ENCODE measurements at regions not wholly inside any gene's neighbourhood (a gene's known extent, or its start where the extent isn't known, plus 50 kb on each side); places are given as distances from the start of the nearest gene placed in this dataset.

DNA sequence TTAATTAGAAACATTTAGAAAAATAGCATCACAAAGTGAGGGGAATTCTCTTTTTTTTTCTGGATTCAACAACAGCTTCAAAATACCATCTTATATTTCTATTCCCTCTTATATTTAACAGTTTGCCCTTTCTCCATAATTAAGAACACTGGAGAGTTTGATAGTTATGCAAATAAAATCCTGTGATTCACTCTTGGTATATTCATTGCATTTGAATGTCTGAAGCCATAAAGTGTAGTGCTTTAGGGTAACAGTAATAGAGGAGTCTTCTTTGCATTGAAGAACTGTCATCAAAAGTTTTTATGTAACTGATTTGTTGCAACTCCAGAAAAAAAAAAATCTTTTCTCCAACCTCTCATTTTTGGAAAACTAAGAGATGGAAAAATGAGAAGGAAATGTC, 352.0 kb upstream of the GALNTL6 start:
- no peak for FAIRE-seq
- H3K27ac ChIP-seq: no peak overlapping the region
- no peak for ATAC-seq
- no peaks in the 10 kb centered on the region for H3K4me1 ChIP-seq
- DNase-seq (ENCODE audit: low read depth in 1 of 2, low spot score in 1 of 2): no peak
- no peak overlapping the region for H3K4me2 ChIP-seq
- TF ChIP-seq CTCF (IDR thresholded peaks at IDR 0.05): no peak
- TF ChIP-seq FOXS1 (CRISPR knock-in tag; IDR thresholded peaks at IDR 0.05): no peak
- TF ChIP-seq, protein P1, sequence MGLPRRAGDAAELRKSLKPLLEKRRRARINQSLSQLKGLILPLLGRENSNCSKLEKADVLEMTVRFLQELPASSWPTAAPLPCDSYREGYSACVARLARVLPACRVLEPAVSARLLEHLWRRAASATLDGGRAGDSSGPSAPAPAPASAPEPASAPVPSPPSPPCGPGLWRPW (IDR thresholded peaks at IDR 0.05): no peak
- CTCF ChIA-PET: no interaction called here
- H3K4me3 ChIP-seq: no peak overlapping the region
- POLR2A ChIA-PET: interaction anchor here (0.7 kb wide), 1 partner anchor 17 kb away, joined by 4 read pairs; no protein-coding TSS in a partner anchor
- H3K9me3 ChIP-seq: no peaks in the 10 kb centered on the region

- ChIA-PET CTCF (no interaction called here), POLR2A (no interaction called here)
- H3K4me3 ChIP-seq: no peak overlapping the region
- TF ChIP-seq KDM5A (IDR thresholded peaks at IDR 0.05) (no peak), FOSL2 (IDR thresholded peaks at IDR 0.05) (no peak), FOSL2 (CRISPR knock-in tag; IDR thresholded peaks at IDR 0.05) (no peak), TP53 (CRISPR knock-in tag; IDR thresholded peaks at IDR 0.05) (no peak), CHD4 (IDR thresholded peaks at IDR 0.05; ENCODE audit: borderline replicate concordance) (no peak), CBX8 (IDR thresholded peaks at IDR 0.05) (no peak), NR3C1 (IDR thresholded peaks at IDR 0.05) (no peak), HEYL (CRISPR knock-in tag; IDR thresholded peaks at IDR 0.05) (no peak), ATOH8 (CRISPR knock-in tag; IDR thresholded peaks at IDR 0.05; ENCODE audit: low read depth) (no peak), HDAC2 (IDR thresholded peaks at IDR 0.05) (no peak), EHF (CRISPR knock-in tag; IDR thresholded peaks at IDR 0.05) (no peak), USF2 (IDR thresholded peaks at IDR 0.05) (no peak), SMC3 (IDR thresholded peaks at IDR 0.05) (no peak), MYC (IDR thresholded peaks at IDR 0.05; ENCODE audit: borderline replicate concordance, low read length) (no peak), FOSB (CRISPR knock-in tag; IDR thresholded peaks at IDR 0.05) (no peak), JUN (IDR thresholded peaks at IDR 0.05) (no peak), GATA3 (IDR thresholded peaks at IDR 0.05; ENCODE audit: borderline replicate concordance) (no peak), NFE2L2 (conservative IDR thresholded peaks at IDR 0.05; ENCODE audit: low read length) (no peak)
- TF ChIP-seq, protein P2, sequence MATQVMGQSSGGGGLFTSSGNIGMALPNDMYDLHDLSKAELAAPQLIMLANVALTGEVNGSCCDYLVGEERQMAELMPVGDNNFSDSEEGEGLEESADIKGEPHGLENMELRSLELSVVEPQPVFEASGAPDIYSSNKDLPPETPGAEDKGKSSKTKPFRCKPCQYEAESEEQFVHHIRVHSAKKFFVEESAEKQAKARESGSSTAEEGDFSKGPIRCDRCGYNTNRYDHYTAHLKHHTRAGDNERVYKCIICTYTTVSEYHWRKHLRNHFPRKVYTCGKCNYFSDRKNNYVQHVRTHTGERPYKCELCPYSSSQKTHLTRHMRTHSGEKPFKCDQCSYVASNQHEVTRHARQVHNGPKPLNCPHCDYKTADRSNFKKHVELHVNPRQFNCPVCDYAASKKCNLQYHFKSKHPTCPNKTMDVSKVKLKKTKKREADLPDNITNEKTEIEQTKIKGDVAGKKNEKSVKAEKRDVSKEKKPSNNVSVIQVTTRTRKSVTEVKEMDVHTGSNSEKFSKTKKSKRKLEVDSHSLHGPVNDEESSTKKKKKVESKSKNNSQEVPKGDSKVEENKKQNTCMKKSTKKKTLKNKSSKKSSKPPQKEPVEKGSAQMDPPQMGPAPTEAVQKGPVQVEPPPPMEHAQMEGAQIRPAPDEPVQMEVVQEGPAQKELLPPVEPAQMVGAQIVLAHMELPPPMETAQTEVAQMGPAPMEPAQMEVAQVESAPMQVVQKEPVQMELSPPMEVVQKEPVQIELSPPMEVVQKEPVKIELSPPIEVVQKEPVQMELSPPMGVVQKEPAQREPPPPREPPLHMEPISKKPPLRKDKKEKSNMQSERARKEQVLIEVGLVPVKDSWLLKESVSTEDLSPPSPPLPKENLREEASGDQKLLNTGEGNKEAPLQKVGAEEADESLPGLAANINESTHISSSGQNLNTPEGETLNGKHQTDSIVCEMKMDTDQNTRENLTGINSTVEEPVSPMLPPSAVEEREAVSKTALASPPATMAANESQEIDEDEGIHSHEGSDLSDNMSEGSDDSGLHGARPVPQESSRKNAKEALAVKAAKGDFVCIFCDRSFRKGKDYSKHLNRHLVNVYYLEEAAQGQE (IDR thresholded peaks at IDR 0.05): no peak
- TF ChIP-seq, protein P1 (IDR thresholded peaks at IDR 0.05): no peak
- DNase-seq (ENCODE audit: low read depth in 1 of 2, low spot score in 1 of 2): no peak
- H3K9me3 ChIP-seq: no peaks in the 10 kb centered on the region
- no peak overlapping the region for H3K4me2 ChIP-seq
- no peaks in the 10 kb centered on the region for H3K4me1 ChIP-seq
- WGBS (ENCODE audit: missing lambda C conversion rate): 73% methylated on average over 2 of the region's 2 CpGs
- H3K27ac ChIP-seq: no peak overlapping the region
- no peak for ATAC-seq
- no peak for FAIRE-seq
These were observed 364.2 kb upstream of the GALNTL6 start for GRCh38 chr4:171448919-171449481.

Measured in A549 (cell line).